HG02642 (cell line): ENCODE measurements at regions not wholly inside any gene's neighbourhood (a gene's known extent, or its start where the extent isn't known, plus 50 kb on each side); places are given as distances from the start of the nearest gene placed in this dataset.

Experiments used
- ATAC-seq: cut with Tn5 transposase; IDR thresholded peaks from one replicate; pipeline ENCODE4 v1.9.1; 2021; ENCODE audit warnings: mild to moderate bottlenecking; ENCODE audit not compliant: unreplicated experiment, poor library complexity

DNA sequence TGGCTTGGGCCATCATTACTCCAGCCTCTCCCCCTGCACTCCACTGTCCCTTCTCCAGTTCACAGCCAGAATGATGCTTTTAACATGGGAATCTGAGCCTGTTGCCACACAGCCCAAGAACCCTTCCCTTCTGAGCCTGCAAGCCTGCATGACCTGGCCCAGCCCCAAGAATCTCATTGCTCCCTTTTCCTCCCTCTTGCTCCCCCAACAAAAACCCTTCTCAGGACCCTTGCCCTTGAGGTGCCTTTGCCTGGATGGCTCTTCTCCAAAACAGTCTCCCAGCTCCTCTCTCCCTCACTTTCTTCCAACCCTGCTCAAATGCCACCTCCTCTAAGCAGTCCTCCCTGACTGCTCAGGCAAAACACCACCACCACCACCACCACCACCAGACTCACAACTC lies 157.2 kb downstream of the ANKRD60 start:
- no peak for ATAC-seq

DNA sequence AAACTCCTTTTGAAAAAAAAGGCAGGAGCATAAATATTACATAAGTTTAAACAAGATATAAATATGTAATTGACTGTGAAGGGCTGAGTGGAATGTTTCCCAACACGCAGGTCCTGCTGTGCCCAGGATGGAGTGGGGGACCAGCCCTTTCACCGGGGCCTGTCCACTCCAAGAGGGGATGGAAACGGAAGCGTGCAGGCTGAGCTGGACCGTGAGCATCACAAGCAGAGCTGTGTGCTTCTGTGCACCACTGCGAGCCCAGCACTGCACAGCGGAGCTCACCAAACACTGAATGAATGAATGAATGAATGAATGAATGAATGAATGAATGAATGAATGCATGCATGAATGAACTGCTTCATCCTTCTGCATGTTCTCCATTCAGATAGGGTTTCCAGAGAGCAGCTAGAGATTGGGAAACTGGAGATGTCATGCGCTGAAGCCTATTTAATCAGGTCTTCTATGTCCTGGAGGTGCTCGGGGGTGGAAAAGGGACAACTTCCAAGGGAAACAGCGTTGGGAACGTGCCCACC lies 157.7 kb downstream of the ANKRD60 start:
- ATAC-seq: no peak

DNA sequence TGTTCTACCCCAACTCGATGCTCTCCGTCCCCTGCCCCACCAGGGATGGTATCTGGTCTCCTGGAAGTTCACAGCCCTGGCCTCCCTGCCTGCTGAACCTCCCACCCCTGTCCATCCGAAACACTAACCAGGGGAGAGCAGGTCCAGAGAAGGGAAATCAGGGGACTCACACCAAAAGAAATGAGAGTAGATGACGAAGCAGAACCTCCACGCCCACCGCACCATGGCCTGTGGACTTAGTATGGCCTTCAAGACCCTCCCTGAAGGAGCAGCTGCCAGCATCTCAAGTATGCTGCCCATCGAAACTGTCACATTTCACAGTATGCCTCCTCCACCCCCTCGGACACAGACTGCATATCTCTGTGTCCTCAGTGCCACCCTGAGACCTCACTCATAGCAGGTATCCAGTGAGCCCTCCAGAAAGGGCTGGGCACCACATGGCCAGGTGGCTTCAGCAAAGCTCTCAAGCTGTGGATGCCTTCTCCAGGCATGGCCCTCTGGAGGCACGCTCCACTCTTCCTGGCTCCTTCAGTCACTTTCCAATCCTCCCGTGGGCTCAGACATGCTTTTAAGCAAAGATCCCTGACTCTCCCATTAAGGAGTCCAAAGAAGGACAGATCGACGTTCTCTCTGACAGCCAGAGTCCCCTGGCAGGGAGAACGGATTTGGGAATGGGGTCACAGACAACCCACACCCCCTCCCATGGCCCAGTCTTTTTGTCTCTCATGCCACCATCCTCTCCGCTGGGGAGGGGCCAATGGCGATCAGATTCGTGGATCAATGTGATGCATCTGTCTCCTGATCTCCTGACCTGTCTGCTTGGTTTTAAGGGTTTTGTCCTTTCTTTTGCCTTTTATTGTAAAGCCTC lies 158.4 kb downstream of the ANKRD60 start:
- no peak for ATAC-seq

DNA sequence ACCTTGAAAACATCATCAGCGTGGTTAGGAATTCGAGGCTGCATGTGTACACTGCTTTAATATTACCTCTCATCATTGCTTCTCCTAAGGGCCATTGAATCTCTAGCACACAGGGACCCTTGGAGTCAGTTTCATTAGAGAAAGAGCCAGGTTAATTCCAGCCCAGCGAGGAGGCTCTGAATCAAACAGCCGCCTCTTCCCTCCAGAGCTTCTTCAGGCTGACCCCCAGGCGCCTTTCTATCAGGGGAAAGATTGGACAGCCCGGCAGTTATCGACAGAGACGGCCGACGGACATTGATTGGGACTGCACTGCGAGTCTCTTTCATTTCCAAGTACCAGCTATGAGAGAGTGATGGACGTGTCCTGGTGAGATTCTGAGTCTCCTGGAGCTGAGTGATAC lies 159.2 kb downstream of the ANKRD60 start:
- ATAC-seq: no peak

DNA sequence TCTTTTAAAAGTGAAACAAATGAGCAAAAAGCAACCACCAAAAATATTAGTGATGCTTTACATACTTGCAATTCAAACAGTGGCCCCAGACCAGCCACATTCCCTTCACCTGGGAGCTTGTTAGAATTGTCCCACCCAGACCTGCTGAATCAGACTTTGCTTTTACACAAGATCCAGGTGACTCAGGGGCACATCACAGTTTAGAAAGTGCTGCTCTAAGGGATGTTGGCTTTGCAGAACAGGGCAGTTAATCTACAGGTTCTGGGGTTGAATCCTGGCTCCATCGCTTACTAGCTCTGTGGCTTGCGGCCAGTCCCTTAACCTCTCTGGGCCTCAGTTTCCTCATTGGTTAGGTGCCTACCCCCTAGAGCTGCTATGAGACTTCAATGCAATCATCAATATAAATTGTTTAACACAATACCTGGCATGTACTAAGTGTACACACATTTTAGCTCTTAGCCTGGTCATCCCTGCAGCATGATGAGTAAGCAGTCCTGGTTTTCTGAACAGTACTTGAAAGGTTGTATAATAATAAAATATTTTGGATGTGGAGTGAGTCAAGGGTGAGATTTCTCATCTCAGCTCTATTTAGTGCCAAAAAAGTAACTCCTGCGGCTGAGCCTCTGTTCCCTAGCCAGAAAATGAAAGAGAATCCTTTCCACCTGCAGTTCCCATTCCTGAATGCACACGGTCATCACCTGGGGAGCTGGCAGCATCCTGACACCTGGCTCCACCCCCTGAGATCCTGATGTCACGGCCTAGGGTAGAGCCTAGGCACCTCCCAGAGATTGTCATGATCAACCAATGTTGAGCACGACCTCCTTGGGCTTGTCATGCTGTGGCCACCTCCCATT lies 162.7 kb downstream of the ANKRD60 start:
- ATAC-seq: no peak

DNA sequence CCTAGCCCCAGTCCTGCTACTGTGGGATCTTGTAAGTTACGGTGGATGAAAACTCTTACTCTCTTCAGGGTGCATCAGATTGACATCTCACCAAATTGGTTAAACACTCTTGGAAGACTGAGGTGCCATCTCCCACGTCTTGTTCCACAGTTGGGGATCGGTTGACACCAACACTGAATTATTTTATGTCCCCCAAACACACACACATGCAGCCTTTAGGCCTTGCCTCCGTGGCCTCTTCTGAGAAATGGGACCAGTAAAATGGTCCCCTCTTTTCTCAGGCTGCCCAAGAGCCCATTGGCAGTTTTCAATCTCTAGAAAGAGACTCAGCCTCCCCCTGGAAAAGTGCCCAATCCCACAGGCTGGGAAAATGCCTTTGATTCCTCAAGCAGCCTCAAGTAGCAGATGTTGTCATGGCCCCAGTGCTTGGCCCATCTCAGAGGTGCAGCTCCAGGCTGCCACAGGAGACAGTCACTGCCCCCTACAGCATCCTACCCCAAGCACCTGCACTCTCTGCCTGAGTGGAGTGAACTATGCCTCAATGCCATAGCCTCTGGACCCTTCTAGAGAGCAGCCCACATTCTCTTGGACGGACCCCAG lies 163.9 kb downstream of the ANKRD60 start:
- no peak for ATAC-seq

DNA sequence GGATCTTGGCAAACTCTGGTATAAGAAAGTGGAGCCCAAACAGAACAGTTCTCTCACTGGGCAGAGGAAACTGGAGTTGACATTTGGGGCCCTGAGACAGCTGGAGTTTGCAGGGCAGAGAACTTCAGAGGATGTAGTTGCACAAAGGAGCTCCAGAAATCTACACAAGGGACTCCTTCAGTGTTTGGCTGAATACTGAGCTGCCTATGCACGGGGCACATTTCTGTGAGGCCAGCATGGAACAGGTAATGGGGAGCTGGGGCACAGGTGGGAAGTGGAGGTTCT lies 169.3 kb downstream of the ANKRD60 start:
- no peak for ATAC-seq

DNA sequence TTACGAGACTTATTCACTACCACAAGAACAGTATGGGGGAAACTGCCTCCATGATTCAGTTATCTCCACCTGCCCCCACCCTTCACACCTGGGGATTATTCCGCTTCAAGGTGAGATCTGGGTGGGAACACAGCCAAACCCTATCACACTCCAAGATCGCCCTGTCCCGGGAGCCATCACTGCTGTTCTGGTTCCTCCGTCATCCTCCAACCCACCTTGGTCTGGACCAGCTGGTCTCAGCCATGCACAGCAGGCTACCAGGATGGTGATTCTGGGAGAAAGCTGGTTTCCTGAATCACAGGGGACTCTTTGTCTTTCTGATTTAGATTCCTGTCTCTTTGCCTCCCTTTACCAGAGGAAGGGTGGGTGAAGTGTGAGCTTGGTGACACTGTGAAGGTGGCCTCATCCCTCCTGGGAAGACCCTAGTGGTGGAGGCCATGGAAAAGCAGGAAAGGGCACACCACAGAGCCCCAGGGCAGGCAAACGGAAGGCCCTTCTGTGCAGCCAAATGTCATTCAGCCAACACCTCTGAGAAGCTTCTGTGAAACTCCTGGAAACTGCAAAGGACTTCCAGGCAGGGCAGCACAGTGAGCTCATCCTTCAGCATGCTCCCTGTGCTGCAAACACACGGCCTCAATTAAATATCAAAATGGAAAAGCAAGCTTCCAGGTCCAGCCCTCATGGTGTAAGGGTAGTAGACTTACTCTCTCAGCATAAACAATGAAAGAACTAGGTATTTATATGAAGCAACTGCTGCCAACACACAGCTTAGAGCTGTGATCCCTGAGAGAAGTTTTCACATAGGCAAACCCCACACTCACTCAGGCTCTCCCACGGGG lies 169.8 kb downstream of the ANKRD60 start:
- ATAC-seq: no peak

DNA sequence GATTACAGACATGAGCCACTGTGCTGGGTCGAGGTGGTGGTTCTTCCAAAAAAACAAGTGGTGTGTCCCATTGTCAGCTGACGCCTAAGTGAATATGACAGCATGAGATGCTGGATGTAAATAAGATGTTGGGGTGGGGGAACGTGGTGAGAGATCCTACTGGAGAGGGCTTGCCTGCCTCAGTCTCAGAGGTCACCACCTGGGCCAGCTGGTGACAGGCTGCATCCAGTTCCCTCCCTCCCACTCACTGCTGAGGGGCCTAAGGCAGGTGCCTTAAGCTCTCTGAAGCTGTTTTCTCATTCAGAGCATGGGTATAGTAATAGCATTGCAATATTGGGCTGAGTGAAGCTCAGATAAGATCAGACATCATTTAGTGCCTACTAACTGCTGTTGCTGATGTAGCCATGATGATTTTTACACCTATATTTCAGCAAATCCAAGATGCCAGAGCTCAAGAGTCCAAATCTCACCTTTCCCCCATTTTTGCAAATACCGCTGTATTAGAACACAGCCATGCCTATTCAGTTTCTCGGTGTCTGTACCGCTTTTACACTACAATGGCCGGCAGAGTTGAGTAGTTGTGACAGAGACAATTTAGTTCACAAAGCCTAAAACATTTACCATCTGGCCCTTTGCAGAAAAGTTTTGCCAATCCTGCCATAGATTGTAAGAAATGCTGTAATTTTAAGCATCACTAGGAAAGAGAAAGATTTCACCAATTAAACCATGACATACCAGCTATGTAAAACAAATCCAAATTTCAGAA lies 171.3 kb downstream of the ANKRD60 start:
- no peak for ATAC-seq

DNA sequence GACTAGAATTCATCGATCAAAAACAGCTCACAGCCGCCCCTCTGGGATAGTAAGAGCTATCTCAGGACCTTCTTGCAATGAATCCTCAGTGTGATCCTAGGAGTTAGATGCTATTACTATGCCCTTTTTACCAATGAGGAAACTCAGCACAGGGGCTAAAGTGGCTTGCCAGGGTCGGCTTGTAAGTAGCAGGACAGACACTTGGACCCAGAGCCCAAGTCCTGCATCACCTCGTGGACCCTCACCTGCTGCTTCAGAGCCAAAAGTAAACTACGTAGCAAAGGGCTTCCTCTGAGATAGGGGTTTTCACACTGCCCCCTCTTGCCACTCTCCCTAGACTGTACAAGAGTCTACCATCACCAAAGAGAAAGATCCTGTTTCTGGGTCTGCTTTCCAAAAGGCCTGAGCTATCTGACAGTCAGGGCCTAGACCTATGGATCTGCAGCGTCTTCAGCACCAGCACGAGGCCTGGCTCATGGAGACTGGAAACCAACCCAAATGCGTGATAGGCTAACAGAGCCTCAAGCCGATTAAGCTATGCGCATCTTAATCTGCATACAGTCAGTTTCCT lies 172.3 kb downstream of the ANKRD60 start:
- no peak for ATAC-seq

DNA sequence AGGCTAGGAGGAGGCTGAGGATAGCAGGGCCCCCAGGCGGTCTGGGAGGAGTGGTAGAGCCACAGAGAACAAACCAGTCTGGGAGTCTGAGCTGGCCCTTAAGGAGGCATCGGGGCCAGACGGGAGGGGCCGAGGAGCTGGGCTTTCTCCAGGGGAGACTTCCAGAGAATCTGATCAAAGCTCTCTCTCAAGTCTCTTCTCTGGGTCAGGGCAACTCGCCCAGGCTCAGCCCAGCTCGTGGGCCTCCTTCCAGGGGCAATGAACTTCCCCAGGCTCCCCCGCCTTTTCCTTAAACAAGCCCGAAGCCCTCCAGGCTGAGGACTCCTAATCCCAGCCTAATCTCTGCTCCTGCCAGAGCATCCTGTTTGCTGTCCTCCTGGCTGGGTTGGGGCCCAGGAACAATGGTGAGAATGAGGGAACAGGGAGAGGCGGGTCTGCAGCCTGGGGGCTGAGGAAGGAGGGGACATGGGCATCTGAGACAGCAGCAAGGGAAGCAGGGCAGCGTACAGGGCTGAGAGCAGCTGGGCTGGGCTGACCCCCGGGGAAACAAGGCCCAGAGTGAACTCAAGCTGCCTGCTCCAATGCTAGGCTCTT lies 173.6 kb downstream of the ANKRD60 start:
- ATAC-seq: no peak

DNA sequence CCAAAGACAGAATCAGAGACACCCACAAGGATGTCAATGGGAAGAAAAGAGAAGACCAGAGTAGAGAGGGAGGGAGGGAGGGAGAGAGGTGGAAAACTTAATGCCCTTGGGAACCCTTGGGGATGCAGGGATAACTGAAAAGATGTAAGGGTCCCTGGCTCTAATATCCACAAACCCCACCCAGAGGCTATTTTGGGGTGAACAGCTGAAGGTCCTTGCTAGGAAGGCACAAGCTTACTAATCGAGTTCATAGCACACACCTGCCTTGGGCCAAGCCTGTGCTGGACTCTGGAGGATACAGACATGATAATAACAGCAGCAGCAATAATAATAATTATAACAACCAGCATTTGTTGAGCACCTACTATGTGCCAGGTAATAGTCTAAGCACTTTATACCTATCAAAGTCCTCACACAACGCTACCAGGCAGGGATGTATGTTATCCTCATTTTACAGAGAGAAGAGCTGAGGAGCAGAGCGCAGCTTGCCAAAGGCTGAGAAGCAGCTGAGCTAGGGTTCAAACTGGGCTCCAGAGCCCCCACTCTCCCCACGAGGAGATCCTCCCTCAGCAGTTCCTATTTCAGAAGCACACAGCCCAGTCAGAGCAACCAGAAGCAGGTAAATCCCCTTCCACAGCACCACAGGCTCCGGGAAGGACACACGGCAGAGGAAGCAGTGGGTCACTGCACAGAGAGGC lies 174.2 kb downstream of the ANKRD60 start:
- no peak for ATAC-seq

DNA sequence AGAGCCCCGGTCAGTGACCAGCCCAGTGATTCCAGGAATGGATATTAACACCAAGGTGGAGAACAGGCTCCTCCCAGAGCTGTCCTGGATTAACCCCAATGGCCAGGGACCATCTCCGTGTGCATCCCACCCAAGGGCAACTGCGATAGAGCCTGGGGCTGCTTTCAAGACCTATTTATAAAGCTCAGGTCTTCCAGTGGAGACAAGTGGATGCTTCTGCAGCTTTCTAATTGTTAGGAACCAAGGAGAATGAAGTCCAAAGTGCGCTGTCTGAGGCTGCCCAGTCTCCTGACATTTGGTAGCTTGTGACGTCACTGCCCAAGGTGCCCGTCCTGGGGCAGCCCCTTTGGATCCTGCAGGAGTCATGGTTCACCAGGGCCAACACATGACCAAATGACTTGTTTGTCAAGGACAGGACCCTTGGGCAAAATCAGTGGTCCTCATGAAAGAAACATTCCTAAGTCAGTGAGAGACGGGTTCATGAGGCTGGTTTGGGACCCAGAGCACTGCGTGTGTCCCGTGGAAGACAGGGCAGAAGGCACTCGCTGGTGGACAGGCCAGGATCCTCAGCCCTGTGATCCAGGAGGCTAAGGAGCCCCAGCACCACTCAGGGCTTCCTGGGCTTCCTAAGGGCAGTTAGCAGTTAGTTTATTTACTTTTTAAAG lies 174.9 kb downstream of the ANKRD60 start:
- ATAC-seq: no peak

DNA sequence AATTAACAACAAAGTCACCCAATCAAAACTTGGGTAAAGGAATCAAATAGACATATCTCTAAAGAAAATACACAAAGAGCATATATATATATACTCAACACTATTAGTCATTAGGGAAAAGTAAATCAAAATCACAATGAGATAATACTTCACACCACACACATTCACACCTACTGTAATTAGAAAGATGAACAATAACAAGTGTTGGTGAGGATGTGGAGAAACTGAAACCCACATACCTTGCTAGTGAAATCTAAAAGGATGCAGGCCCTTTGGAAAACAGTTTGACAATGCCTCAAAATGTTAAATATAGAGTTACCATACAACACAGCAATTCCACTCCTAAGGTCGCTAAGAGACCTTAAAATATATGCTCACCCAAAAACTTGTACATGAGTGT lies 177.1 kb downstream of the ANKRD60 start:
- no peak for ATAC-seq

DNA sequence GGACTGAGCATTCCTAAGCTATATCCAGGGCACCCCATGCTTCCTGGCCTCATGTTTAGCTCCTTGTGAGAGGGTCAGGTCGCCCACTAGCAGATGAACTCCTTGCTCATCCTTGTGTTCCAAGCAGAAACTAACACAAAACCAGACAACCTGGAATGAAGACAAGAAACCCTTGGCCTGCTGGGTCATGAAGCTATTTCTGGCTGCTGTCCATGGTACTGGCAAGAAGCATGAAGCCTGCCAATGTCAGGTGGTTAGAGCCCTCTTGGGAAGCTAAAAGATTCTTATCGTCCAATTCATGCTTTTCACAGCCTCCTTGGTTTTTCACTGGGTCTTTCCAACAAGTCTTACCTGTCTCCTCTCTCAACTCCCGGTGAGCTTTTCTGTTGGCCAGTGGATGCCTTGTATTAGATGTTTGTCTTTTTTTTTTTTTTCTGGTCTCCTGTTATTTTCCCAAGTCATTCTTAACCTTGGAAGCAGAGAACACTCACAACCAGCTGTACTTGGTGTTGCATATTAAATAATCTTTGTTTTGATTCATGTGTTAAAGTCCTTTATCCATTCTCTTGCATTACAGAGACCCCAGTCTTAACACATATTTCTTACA lies 180.3 kb downstream of the ANKRD60 start:
- ATAC-seq: no peak

DNA sequence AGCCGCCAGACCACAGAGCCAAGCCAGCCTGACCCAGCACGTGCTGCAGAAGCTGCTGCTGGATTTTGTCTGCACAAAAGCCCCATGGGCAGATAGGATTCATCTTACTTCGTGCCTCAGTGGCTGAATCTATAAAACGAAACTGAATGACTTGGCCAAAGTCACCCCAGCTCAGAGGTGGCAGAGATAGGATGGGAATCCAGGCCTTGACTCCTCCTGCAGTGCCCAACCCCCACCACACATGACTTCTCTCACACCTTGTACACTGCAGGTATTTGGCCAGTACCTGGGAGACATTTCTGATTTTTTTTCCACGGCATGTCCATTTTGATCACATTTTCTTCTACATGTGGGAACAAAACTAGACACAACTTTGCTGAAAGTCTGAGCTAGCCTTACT lies 182.1 kb downstream of the ANKRD60 start:
- no peak for ATAC-seq

DNA sequence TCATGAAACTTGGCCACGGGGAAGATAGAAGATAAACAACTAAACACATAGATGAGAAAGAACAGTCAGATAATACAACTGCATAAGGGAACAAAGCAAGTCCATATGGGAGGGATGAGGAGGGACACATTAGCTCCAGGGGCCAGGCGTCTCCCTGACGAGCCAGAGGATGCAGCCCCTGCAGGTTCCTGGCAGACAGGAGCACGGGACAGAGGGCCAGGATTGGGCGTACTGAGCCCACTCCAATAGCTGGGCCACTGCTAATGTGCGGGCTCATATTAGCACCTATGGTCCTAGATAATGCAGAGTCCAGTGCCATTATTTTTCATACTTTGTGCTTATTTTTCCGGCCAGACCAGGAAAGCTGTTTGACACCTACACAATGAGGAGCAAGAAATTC lies 182.9 kb downstream of the ANKRD60 start:
- no peak for ATAC-seq
